Thymus (tissue), 11 donors: ENCODE measurements at regions not wholly inside any gene's neighbourhood (a gene's known extent, or its start where the extent isn't known, plus 50 kb on each side); places are given as distances from the start of the nearest gene placed in this dataset.

Experiments
- DNase-seq, 9 donors: peaks; one replicate each; pipeline ENCODE4 v3.0.0-alpha.2; 2013; ENCODE audit warnings: low spot score in 9 of 9, low read depth in 6 of 9, missing footprints in 1 of 9
- H3K27ac ChIP-seq, 2 donors: one replicate each; pipeline ENCODE4 v1.5.1; 2013; ENCODE audit warnings: control low read depth in 1 of 2, low read depth in 1 of 2, low read length in 1 of 2, mild to moderate bottlenecking in 1 of 2, moderate library complexity in 1 of 2
- H3K27me3 ChIP-seq, 2 donors: one replicate each; pipeline ENCODE4 v1.5.1; 2013; ENCODE audit warnings: low read length in 1 of 2; ENCODE audit not compliant: control insufficient read depth in 2 of 2, insufficient read depth in 1 of 2
- H3K36me3 ChIP-seq, 2 donors: one replicate each; pipeline ENCODE4 v1.5.1; 2013; ENCODE audit warnings: low read length in 1 of 2, mild to moderate bottlenecking in 1 of 2, moderate library complexity in 1 of 2; ENCODE audit not compliant: control insufficient read depth in 2 of 2, insufficient read depth in 2 of 2
- H3K4me1 ChIP-seq, 2 donors: one replicate each; pipeline ENCODE4 v1.5.1; 2013; ENCODE audit warnings: low read length in 2 of 2; ENCODE audit not compliant: control insufficient read depth in 2 of 2, insufficient read depth in 2 of 2
- H3K4me3 ChIP-seq, 2 donors: one replicate each; pipeline ENCODE4 v1.5.1; 2013; ENCODE audit warnings: low read length in 2 of 2, control low read depth in 1 of 2, mild to moderate bottlenecking in 1 of 2
- H3K9me3 ChIP-seq, 2 donors: one replicate each; pipeline ENCODE4 v1.5.1; 2013; ENCODE audit warnings: low read length in 1 of 2, mild to moderate bottlenecking in 1 of 2; ENCODE audit not compliant: control insufficient read depth in 2 of 2, insufficient read depth in 1 of 2
- WGBS: extraction: QIAGEN DNeasy Blood & Tissue Kit; methylation state at CpG from one replicate; pipeline ENCODE4 v1.1.7; 2013; 5-methylcytosine and 5-hydroxymethylcytosine counted together
- donor health status: healthy.

DNA sequence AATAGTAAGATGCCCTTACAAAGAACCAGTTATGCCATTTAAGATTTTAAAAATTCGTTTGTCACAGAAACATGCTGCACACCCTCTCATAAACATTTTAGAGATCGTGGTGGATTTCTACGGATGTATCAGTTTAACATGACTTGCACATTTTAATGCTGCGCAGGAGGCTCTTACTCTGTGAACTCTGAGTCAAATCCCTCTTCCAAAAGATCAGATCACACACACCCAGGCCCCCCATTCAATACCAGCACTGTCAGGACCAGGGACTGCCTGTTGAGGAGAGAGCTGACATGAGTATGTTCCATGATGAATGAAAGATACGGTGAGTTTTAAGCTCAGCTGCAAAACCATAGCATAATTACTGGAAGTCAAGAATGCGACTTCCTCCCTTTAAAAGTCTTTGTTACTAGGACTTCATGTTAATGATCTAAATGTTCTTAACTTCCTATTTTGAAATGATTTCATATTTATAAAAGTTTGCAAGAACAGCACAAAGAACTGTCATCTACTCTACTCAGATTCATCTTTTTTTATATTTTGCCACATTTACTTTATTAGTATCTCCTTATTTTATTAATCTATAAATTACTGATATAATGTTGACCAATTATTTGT, 500.2 kb downstream of the GLRX3 start:
- WGBS = 20% methylated on average over 6 of the region's 6 CpGs
- Histone ChIP-seq H3K9me3 (no peaks in the 10 kb centered on the region), H3K4me1 (no peaks in the 10 kb centered on the region), H3K27me3 (no peaks in the 10 kb centered on the region), H3K27ac (no peak overlapping the region), H3K4me3 (no peak overlapping the region), H3K36me3 (no peaks in the 10 kb centered on the region)
- DNase-seq = no peak

DNA sequence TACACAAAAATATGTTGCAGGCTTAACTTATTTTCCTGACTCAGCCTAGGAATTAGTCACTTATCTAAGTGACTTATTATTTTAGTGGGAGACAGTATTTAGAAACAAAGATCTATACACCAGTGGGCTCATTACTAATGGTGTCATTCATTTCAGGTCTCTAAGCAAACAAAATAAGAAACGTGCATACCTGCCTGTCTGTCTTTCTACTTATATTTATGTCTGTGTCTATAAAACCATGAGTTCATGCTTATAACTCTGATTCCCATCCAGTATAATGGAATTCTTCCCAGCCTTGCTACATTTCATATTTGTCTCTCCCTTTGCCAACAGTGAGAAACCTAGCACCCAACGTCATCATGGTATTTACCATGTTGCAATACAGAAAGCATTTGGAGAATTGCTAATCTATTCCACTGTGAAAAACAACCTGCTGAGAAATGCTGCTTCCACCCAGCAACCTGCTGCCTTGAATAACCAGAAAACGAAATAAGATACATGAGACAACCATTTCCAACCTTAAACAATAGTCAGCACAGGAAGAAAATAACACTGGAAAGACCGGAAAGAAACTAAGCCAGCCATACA, 501.0 kb downstream of the GLRX3 start:
- Histone ChIP-seq H3K4me1 (no peaks in the 10 kb centered on the region), H3K27ac (no peak overlapping the region), H3K36me3 (no peaks in the 10 kb centered on the region), H3K9me3 (no peaks in the 10 kb centered on the region), H3K27me3 (no peaks in the 10 kb centered on the region), H3K4me3 (no peak overlapping the region)
- DNase-seq = no peak
- 58% methylated on average over 4 of the region's 4 CpGs for WGBS

DNA sequence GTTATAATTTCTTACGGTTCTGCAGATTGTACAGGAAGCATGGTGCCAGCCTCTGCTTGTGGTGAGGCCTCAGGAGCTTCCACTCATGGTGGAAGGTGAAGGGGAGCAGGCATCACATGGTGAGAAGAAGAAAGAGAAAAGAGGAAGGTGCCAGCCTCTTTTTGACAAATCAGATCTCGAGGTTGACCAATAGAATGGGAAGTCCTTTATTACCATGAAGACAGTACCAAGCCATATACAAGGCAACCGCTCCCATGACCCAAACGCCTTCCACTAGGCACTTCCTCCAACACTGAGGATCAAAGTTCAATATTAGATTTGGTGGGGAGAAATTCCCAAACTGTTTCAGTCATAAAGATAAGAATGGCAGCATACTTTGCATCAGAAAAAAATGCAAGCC, 502.8 kb downstream of the GLRX3 start:
- Histone ChIP-seq H3K9me3 (no peaks in the 10 kb centered on the region), H3K27ac (no peak overlapping the region), H3K4me3 (no peak overlapping the region), H3K36me3 (no peaks in the 10 kb centered on the region), H3K27me3 (no peaks in the 10 kb centered on the region), H3K4me1 (no peaks in the 10 kb centered on the region)
- no peak for DNase-seq
- 78% methylated on average over 4 of the region's 4 CpGs for WGBS

DNA sequence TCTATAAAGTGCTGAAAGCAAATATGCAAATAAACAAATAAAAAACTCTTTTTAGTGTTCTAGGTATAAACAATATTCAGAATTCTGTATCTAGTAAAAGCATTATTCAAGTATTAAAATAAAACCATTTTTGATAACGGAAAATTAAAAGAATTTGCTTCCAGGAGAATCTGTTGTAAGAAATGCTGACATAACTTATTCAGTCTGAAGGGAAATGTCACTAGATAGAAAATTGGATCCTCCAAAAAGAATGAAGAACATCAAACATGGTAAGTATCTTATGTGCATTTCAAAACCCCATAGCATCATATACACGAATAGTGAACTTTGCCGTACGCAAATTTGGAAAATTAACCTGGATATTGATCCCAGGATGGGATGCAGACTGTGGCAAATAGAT, 506.7 kb downstream of the GLRX3 start:
- no peaks in the 10 kb centered on the region for H3K4me1 ChIP-seq
- H3K4me3 ChIP-seq = no peak overlapping the region
- H3K36me3 ChIP-seq = no peaks in the 10 kb centered on the region
- H3K27ac ChIP-seq = no peak overlapping the region
- DNase-seq = no peak
- no peaks in the 10 kb centered on the region for H3K27me3 ChIP-seq
- H3K9me3 ChIP-seq = no peaks in the 10 kb centered on the region
- WGBS = 97% methylated on average over 4 of the region's 4 CpGs

DNA sequence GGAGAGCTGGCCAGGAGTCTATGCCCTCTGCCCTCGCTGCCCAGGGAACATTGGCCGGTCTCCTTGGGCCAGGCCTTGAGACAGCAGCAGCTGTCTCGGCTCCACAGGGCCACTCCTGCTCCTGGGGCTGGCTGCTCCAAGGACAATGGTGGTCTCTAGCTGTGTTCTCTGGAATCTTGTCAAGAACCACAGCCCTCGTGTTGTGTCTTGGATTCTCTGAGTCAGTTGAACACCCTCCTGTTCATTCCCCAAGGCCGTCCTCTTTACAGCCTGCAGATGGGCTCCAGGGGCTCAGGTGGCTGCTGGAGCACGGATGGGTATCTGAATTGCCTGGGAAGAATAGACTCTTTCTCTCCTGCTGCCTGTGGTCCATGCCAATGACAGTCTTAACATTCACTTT, 511.1 kb downstream of the GLRX3 start:
- H3K27ac ChIP-seq = no peak overlapping the region
- 90% methylated on average over 6 of the region's 6 CpGs for WGBS
- H3K36me3 ChIP-seq = no peaks in the 10 kb centered on the region
- no peaks in the 10 kb centered on the region for H3K4me1 ChIP-seq
- DNase-seq = no peak
- H3K9me3 ChIP-seq = no peaks in the 10 kb centered on the region
- no peak overlapping the region for H3K4me3 ChIP-seq
- H3K27me3 ChIP-seq = no peaks in the 10 kb centered on the region

DNA sequence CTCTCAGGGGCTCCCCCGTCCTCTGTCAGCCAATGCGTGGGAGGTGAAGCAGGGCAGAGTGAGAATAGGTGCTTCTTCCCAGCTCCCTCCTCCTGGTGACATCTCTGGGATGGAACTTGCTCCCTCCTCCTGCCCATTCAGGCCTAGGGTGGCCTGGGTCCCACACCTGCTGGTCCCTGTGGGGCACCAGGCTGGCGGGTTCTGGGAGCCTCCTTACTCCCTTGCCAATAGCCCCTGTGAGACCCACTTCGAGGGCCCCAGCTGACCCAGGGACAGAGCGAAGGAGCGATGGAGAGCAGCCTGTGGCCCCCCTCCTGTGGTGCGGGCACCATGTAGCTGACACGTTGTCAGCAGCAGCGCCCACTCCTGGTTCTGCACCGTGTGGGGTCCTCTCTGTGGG, 512.6 kb downstream of the GLRX3 start:
- Histone ChIP-seq H3K9me3 (peaks cover 0 to 4% of the 10 kb centered on the region in 2 donors), H3K27ac (no peak overlapping the region), H3K27me3 (no peaks in the 10 kb centered on the region), H3K4me1 (no peaks in the 10 kb centered on the region), H3K4me3 (no peak overlapping the region), H3K36me3 (no peaks in the 10 kb centered on the region)
- DNase-seq = no peak
- 91% methylated on average over 10 of the region's 10 CpGs for WGBS

- Histone ChIP-seq H3K4me1 (no peaks in the 10 kb centered on the region), H3K9me3 (peaks cover 0 to 4% of the 10 kb centered on the region in 2 donors), H3K4me3 (no peak overlapping the region), H3K27me3 (no peaks in the 10 kb centered on the region), H3K27ac (no peak overlapping the region), H3K36me3 (no peaks in the 10 kb centered on the region)
- DNase-seq = no peak
- WGBS = 97% methylated on average over 5 of the region's 5 CpGs
Observed at GRCh38 chr10:130652544-130652943, 516.4 kb downstream of the GLRX3 start.

- no peak overlapping the region for H3K4me3 ChIP-seq
- 89% methylated on average over 14 of the region's 14 CpGs for WGBS
- no peaks in the 10 kb centered on the region for H3K27me3 ChIP-seq
- H3K27ac ChIP-seq = no peak overlapping the region
- peaks cover 0 to 4% of the 10 kb centered on the region in 2 donors for H3K9me3 ChIP-seq
- H3K4me1 ChIP-seq = no peaks in the 10 kb centered on the region
- DNase-seq = no peak
- no peaks in the 10 kb centered on the region for H3K36me3 ChIP-seq
Observed at GRCh38 chr10:130652964-130653578, 516.9 kb downstream of the GLRX3 start.

DNA sequence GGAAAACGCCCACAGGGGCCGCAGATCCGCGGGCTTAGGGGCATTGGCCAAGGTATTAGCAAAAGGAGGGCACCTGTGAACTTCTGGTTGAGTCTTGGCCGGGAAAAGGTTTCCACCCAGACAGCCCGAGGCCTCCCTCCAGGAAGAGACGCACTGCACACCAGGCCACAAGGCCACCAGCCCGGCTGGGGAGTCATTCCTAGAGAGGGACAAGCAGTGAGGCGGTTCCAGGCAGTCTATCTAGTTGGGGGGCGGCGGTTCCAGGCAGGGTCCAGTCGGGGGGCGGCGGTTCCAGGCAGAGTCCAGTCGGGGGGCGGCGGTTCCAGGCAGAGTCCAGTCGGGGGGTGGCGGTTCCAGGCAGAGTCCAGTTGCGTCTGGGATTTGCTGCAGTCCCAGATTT, 518.5 kb downstream of the GLRX3 start:
- H3K9me3 ChIP-seq = peaks cover 0 to 4% of the 10 kb centered on the region in 2 donors
- WGBS = 96% methylated on average over 20 of the region's 20 CpGs
- no peak for DNase-seq

More for the DNA sequence above, 518.5 kb downstream of the GLRX3 start:
- Histone ChIP-seq H3K4me3 (no peak overlapping the region), H3K27ac (no peak overlapping the region), H3K27me3 (no peaks in the 10 kb centered on the region), H3K4me1 (no peaks in the 10 kb centered on the region), H3K36me3 (no peaks in the 10 kb centered on the region)
